ENCODE measurements at regions not wholly inside any gene's neighbourhood (a gene's known extent, or its start where the extent isn't known, plus 50 kb on each side); places are given as distances from the start of the nearest gene placed in this dataset.

DNA sequence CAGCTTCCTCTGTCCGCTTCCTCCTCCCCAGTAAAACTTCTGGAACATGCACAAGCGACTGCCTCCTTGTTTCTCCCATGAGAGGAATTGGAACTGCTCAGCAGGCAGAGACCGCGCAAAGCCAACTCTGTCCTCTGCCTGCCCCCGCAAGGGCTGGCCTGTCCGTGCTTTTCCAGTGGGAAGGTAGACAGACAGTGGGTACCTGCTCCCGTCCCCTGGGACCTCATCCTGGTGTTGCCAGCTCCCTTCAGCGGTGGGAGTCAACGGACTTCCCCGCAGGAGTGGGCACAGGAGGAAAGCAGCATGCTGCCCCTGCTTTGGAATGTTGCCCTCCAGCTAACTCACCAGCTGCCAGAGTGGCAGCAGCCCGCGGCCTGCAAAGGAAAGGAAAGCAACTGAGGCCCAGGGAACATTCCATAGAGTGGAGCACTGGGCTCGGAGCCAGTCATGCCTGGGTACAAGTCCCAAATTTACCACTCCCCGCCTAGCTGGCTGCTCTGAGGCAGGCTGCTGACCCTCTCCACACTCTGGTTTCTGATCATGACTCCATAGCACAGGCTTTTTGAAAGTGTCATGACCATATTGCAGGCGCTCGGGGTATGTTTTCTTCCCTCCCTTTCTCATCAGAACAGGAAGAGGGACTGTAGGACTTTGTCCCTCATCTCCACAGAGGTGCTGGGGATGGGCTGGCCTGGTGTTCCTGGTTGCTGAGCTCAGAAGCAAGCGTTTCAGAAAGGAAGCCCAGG, 89.2 kb upstream of the CLMN start:
- H3K27me3 ChIP-seq (ENCODE audit: low read depth, low read length): no peaks in the 10 kb centered on the region
- TF ChIP-seq, protein P1, sequence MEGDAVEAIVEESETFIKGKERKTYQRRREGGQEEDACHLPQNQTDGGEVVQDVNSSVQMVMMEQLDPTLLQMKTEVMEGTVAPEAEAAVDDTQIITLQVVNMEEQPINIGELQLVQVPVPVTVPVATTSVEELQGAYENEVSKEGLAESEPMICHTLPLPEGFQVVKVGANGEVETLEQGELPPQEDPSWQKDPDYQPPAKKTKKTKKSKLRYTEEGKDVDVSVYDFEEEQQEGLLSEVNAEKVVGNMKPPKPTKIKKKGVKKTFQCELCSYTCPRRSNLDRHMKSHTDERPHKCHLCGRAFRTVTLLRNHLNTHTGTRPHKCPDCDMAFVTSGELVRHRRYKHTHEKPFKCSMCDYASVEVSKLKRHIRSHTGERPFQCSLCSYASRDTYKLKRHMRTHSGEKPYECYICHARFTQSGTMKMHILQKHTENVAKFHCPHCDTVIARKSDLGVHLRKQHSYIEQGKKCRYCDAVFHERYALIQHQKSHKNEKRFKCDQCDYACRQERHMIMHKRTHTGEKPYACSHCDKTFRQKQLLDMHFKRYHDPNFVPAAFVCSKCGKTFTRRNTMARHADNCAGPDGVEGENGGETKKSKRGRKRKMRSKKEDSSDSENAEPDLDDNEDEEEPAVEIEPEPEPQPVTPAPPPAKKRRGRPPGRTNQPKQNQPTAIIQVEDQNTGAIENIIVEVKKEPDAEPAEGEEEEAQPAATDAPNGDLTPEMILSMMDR (IDR thresholded peaks at IDR 0.05; ENCODE audit: low read depth, low read length): no peak
- TF ChIP-seq EZH2phosphoT487 (IDR thresholded peaks at IDR 0.05; ENCODE audit: low read depth): no peak

DNA sequence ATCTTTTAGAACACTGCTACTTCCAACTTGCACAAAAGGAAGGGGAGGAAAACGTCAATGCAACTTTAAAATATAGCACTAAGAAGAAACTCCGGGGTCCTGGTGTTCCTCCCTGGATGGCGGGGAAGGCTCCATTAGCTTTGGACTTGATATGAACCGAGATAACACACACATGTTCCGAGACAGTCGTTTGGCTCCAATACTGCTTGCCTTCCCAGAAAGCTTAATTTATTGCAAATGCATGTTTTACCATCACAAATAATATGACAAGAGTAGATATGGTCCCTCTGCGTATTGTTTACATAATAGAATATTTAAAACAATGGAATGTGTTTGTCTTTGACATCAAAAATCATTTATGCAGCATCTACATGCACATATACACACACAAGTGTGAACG, 87.6 kb upstream of the CLMN start:
- Histone ChIP-seq H3K9ac (ENCODE audit: low read length) (no peak overlapping the region), H3K9me3 (ENCODE audit: insufficient read depth, low read length) (no peaks in the 10 kb centered on the region), H3K79me2 (ENCODE audit: low read length) (no peaks in the 10 kb centered on the region), H2AFZ (ENCODE audit: low read depth, low read length) (no peak overlapping the region), H3K27ac (ENCODE audit: low read length) (no peak overlapping the region), H3K4me3 (ENCODE audit: low read length) (no peak overlapping the region), H3K27me3 (ENCODE audit: low read depth, low read length) (no peaks in the 10 kb centered on the region), H3K4me1 (ENCODE audit: low read length) (no peaks in the 10 kb centered on the region), H4K20me1 (ENCODE audit: insufficient read depth, low read length) (no peaks in the 10 kb centered on the region), H3K36me3 (replicated peaks; ENCODE audit: low read depth, low read length) (peaks cover 4% of the 10 kb centered on the region), H3K4me2 (ENCODE audit: low read length) (no peak overlapping the region)
- TF ChIP-seq EZH2phosphoT487 (IDR thresholded peaks at IDR 0.05; ENCODE audit: low read depth): no peak
- TF ChIP-seq, protein P1 (IDR thresholded peaks at IDR 0.05; ENCODE audit: low read depth, low read length): no peak

More for the DNA sequence above, 89.2 kb upstream of the CLMN start:
- no peak overlapping the region for H3K4me2 ChIP-seq (ENCODE audit: low read length)
- no peaks in the 10 kb centered on the region for H3K79me2 ChIP-seq (ENCODE audit: low read length)
- H3K4me3 ChIP-seq (ENCODE audit: low read length): no peak overlapping the region
- no peak overlapping the region for H3K27ac ChIP-seq (ENCODE audit: low read length)
- H3K9me3 ChIP-seq (ENCODE audit: insufficient read depth, low read length): no peaks in the 10 kb centered on the region
- peaks cover 7% of the 10 kb centered on the region for H3K36me3 ChIP-seq (replicated peaks; ENCODE audit: low read depth, low read length)
- no peak overlapping the region for H2AFZ ChIP-seq (ENCODE audit: low read depth, low read length)
- no peak overlapping the region for H3K9ac ChIP-seq (ENCODE audit: low read length)
- H4K20me1 ChIP-seq (ENCODE audit: insufficient read depth, low read length): no peaks in the 10 kb centered on the region; the same call in 1 of the 2 replicates
- no peaks in the 10 kb centered on the region for H3K4me1 ChIP-seq (ENCODE audit: low read length)

DNA sequence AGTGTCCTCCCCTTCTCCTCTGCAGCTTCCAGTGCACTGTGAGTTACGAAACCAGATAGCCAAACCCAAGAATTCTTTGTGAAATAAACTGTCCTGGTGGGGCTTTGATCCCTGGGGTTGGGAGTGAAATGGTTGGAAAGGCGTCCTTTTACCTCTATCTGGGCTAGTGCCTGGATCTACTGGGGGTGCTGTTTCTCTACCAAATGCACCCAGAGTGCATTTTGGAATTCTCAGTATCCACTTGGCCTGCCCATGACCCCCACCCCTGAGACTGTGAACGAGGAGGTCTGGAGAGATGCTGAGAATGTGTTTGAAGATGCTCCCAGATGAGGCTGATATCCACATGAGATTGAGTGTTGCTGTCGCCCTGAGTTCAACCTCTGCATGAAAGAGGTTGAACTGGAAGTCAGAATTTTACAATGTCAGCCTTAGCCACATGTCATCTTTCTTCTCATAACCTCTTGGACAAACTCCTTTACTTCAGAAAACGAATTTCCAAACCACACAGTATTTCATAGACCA, 87.1 kb upstream of the CLMN start:
- Histone ChIP-seq H3K4me2 (ENCODE audit: low read length) (no peak overlapping the region), H3K9me3 (ENCODE audit: insufficient read depth, low read length) (no peaks in the 10 kb centered on the region), H3K4me3 (ENCODE audit: low read length) (no peak overlapping the region), H3K79me2 (ENCODE audit: low read length) (no peaks in the 10 kb centered on the region), H2AFZ (ENCODE audit: low read depth, low read length) (no peak overlapping the region), H3K27me3 (ENCODE audit: low read depth, low read length) (no peaks in the 10 kb centered on the region), H3K9ac (ENCODE audit: low read length) (no peak overlapping the region), H4K20me1 (ENCODE audit: insufficient read depth, low read length) (no peaks in the 10 kb centered on the region), H3K36me3 (replicated peaks; ENCODE audit: low read depth, low read length) (peaks cover 4% of the 10 kb centered on the region), H3K27ac (ENCODE audit: low read length) (no peak overlapping the region), H3K4me1 (ENCODE audit: low read length) (no peaks in the 10 kb centered on the region)
- TF ChIP-seq, protein P1 (IDR thresholded peaks at IDR 0.05; ENCODE audit: low read depth, low read length): no peak
- TF ChIP-seq EZH2phosphoT487 (IDR thresholded peaks at IDR 0.05; ENCODE audit: low read depth): no peak

DNA sequence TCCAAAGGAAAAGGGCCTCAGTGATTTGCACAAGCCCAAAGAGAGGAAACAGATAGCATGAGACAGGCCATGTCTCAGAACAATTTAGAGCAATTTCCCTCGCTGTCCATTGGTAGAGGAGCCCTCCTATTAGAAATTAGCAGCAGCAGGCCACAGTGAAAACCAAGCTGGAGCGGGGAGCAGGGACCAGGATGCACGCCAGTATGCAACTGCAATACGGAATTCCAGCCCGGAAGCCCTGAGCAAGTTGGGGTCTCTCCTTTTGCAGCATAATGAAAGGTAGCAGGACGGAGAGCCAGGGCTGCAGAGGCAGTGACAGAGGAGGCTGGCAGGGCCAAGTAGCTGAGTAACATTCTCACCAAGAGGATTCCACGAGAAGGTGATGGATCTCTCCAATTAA, 84.9 kb upstream of the CLMN start:
- Histone ChIP-seq H3K4me3 (ENCODE audit: low read length) (no peak overlapping the region), H3K4me1 (ENCODE audit: low read length) (no peaks in the 10 kb centered on the region), H3K79me2 (ENCODE audit: low read length) (no peaks in the 10 kb centered on the region), H3K27ac (ENCODE audit: low read length) (no peak overlapping the region), H2AFZ (ENCODE audit: low read depth, low read length) (no peak overlapping the region), H4K20me1 (ENCODE audit: insufficient read depth, low read length) (no peaks in the 10 kb centered on the region), H3K36me3 (replicated peaks; ENCODE audit: low read depth, low read length) (peaks cover 4% of the 10 kb centered on the region), H3K27me3 (ENCODE audit: low read depth, low read length) (no peaks in the 10 kb centered on the region), H3K9me3 (ENCODE audit: insufficient read depth, low read length) (no peaks in the 10 kb centered on the region), H3K9ac (ENCODE audit: low read length) (no peak overlapping the region), H3K4me2 (ENCODE audit: low read length) (no peak overlapping the region)
- TF ChIP-seq EZH2phosphoT487 (IDR thresholded peaks at IDR 0.05; ENCODE audit: low read depth): no peak
- TF ChIP-seq, protein P1 (IDR thresholded peaks at IDR 0.05; ENCODE audit: low read depth, low read length): no peak
